K562 (cell line): ENCODE measurements at regions not wholly inside any gene's neighbourhood (a gene's known extent, or its start where the extent isn't known, plus 50 kb on each side); places are given as distances from the start of the nearest gene placed in this dataset.
A peak's percentile ranks its signal among the peaks of the same experiment; 100 is the strongest.
"Not testable (repeated sequence)": the region's sequence is repeated elsewhere in the genome, so short reads cannot be mapped to it uniquely, and the experiment has no call there.

Source experiments
- ADNP ChIP-seq: fragments of 200-800 bp; sonication (Bioruptor generic); IDR thresholded peaks from 2 replicates; pipeline ENCODE4 v1.6.1; 2016; ENCODE audit warnings: missing genetic modification characterization, missing compliant biosample characterization
- ARNT ChIP-seq, 2 experiments: fragments of 450-650 bp; IDR thresholded peaks; 2 replicates each; pipeline ENCODE4 v1.6.1; 2016; ENCODE audit warnings: mild to moderate bottlenecking in 1 of 2
- CBX1 ChIP-seq: sonication (generic); IDR thresholded peaks from 2 replicates; pipeline ENCODE4 v1.6.1; 2016; ENCODE audit warnings: antibody characterized with exemption, low read depth, mild to moderate bottlenecking
- E2F6 ChIP-seq, 2 experiments: IDR thresholded peaks; 2 replicates each; pipeline ENCODE4 v1.6.1; 2011; ENCODE audit warnings: borderline replicate concordance in 1 of 2, control low read depth in 1 of 2, low read depth in 1 of 2, low read length in 1 of 2, mild to moderate bottlenecking in 1 of 2, mixed read lengths in 1 of 2, moderate library complexity in 1 of 2; ENCODE audit not compliant: insufficient read depth in 1 of 2, insufficient read length in 1 of 2, poor library complexity in 1 of 2, severe bottlenecking in 1 of 2; ENCODE audit errors: extremely low read depth in 1 of 2
- E2F8 ChIP-seq: fragments of 450-650 bp; IDR thresholded peaks from 2 replicates; pipeline ENCODE4 v1.7.1; 2018; ENCODE audit warnings: mild to moderate bottlenecking, low read depth; ENCODE audit not compliant: partially characterized antibody
- FOXM1 ChIP-seq, 2 experiments: fragments of 450-650 bp in 1 of 2; sonication (generic) in 1 of 2; formaldehyde crosslinking in 1 of 2; IDR thresholded peaks; 2 replicates each; pipeline versions ENCODE4 v1.6.1 to v1.9.0; 2017 to 2022; ENCODE audit warnings: low read depth in 2 of 2, mild to moderate bottlenecking in 2 of 2, missing genetic modification reagents in 1 of 2, moderate library complexity in 1 of 2
- GATAD2A ChIP-seq: fragments of 450-650 bp; IDR thresholded peaks from 2 replicates; pipeline ENCODE4 v1.6.1; 2017
- KDM5B ChIP-seq: fragments of 200-600 bp; sonication (generic); IDR thresholded peaks from 2 replicates; pipeline ENCODE4 v1.6.1; 2012; ENCODE audit warnings: low read depth, mild to moderate bottlenecking, moderate library complexity, low read length, control low read depth, inconsistent platforms; ENCODE audit not compliant: insufficient replicate concordance
- MBD2 ChIP-seq: sonication (generic); IDR thresholded peaks from 2 replicates; pipeline ENCODE4 v1.6.1; 2016; ENCODE audit warnings: low read depth, borderline replicate concordance
- NFRKB ChIP-seq: fragments of 450-650 bp; IDR thresholded peaks from 2 replicates; pipeline ENCODE4 v1.6.1; 2016; ENCODE audit warnings: low read depth
- NONO ChIP-seq, 2 experiments: fragments of 200-400 bp in 1 of 2; fragments of 450-650 bp in 1 of 2; formaldehyde crosslinking in 1 of 2; IDR thresholded peaks; 2 replicates each; pipeline ENCODE4 v1.6.1; 2017; ENCODE audit warnings: low read depth in 2 of 2, mild to moderate bottlenecking in 2 of 2, moderate library complexity in 2 of 2, low read length in 1 of 2
- POLR2AphosphoS2 ChIP-seq: IDR thresholded peaks from 2 replicates; pipeline ENCODE4 v1.6.1; 2012; ENCODE audit warnings: low read length, improper control_type of control experiment
- POLR2AphosphoS5 ChIP-seq: IDR thresholded peaks from 2 replicates; pipeline ENCODE4 v1.6.1; 2011; ENCODE audit warnings: mild to moderate bottlenecking, low read depth, low read length, moderate library complexity; ENCODE audit not compliant: control insufficient read depth, insufficient read depth
- POLR2G ChIP-seq: fragments of 200-400 bp; formaldehyde crosslinking; IDR thresholded peaks from 2 replicates; pipeline ENCODE4 v1.6.1; 2017; ENCODE audit warnings: low read depth, mild to moderate bottlenecking, antibody characterized with exemption, low read length, moderate library complexity
- RBBP5 ChIP-seq: fragments of 200-600 bp; sonication (generic); IDR thresholded peaks from 2 replicates; pipeline ENCODE4 v1.6.1; 2012; ENCODE audit warnings: borderline replicate concordance, mild to moderate bottlenecking, low read length, control low read depth, inconsistent platforms; ENCODE audit not compliant: insufficient read depth, poor library complexity, severe bottlenecking
- RBFOX2 ChIP-seq: fragments of 200-400 bp; formaldehyde crosslinking; IDR thresholded peaks from 2 replicates; pipeline ENCODE4 v1.6.1; 2017; ENCODE audit warnings: low read depth, mild to moderate bottlenecking, low read length, moderate library complexity
- RNF2 ChIP-seq: sonication (generic); IDR thresholded peaks from 2 replicates; pipeline ENCODE4 v1.6.1; 2016
- SMAD3 ChIP-seq: fragments of 450-650 bp; formaldehyde crosslinking; conservative IDR thresholded peaks from 2 replicates; pipeline ENCODE4 v1.4.0; 2020; ENCODE audit warnings: mild to moderate bottlenecking
- TCF7L2 ChIP-seq: fragments of 150-350 bp; IDR thresholded peaks from 2 replicates; pipeline ENCODE4 v1.6.1; 2016; ENCODE audit warnings: low read depth, mild to moderate bottlenecking, low read length, moderate library complexity
- VEZF1 ChIP-seq: fragments of 200-800 bp; sonication (Bioruptor generic); IDR thresholded peaks from 2 replicates; pipeline ENCODE4 v1.6.1; 2017; ENCODE audit warnings: missing genetic modification characterization, missing compliant biosample characterization
- ZNF766 ChIP-seq: fragments of 200-800 bp; sonication (Bioruptor generic); conservative IDR thresholded peaks from 2 replicates; pipeline ENCODE4 v1.6.1; 2016; ENCODE audit warnings: missing genetic modification characterization, missing compliant biosample characterization

GRCh38 chr6:27823714-27824210 is 88.4 kb downstream of the OR2B2 start (continued):
- TF ChIP-seq E2F8 (peak; percentile 80), RNF2 (peak; percentile 79), ADNP (tag) (peak; percentile 4; the same call in 1 of the 2 replicates), ZNF766 (0 out of 2 replicates have a peak, but pooled peaks have one; percentile 52), KDM5B (peak; percentile 73), GATAD2A (peak; percentile 56; the same call in 1 of the 2 replicates), FOXM1 (IDR thresholded peaks at IDR 0.05; ENCODE audit: low read depth) (peak; percentile 65; the same call in 1 of the 2 replicates), POLR2AphosphoS2 (peak; percentile 79), RBFOX2 (peak; percentile 91), POLR2AphosphoS5 (peak; percentile 42; the same call in 1 of the 2 replicates), NONO (IDR thresholded peaks at IDR 0.05; ENCODE audit: low read depth in 2 of 2, low read length in 1 of 2) (peak in 1 of 2 experiments; percentile 96; a peak in 2 of 4 replicates), VEZF1 (peak; percentile 58), SMAD3 (CRISPR knock-in tag) (peak; percentile 69; the same call in 1 of the 2 replicates), RBBP5 (peak; percentile 45), NFRKB (peak; percentile 97), MBD2 (peak; percentile 93), CBX1 (peak; percentile 58; the same call in 1 of the 2 replicates), E2F6 (IDR thresholded peaks at IDR 0.05; ENCODE audit: borderline replicate concordance in 1 of 2, extremely low read depth in 1 of 2, insufficient read depth in 1 of 2, insufficient read length in 1 of 2, low read depth in 1 of 2, low read length in 1 of 2, poor library complexity in 1 of 2, severe bottlenecking in 1 of 2) (peak; percentile 15 to 27), POLR2G (peak; percentile 84), ARNT (IDR thresholded peaks at IDR 0.05) (peak; percentile 8 to 72; a peak in 2 of 4 replicates), TCF7L2 (peak; percentile 67; the same call in 1 of the 2 replicates)
- not testable (repeated sequence) for TF ChIP-seq FOXM1 (CRISPR knock-in tag; IDR thresholded peaks at IDR 0.05; ENCODE audit: low read depth)
